NCI-H2081 (cell line): ENCODE measurements at regions not wholly inside any gene's neighbourhood (a gene's known extent, or its start where the extent isn't known, plus 50 kb on each side); places are given as distances from the start of the nearest gene placed in this dataset.
"Not testable (repeated sequence)": the region's sequence is repeated elsewhere in the genome, so short reads cannot be mapped to it uniquely, and the experiment has no call there.

Experiments used
- DNase-seq, 2 experiments: peaks; one replicate each; lab custom pipeline; 2025; lab: John Stamatoyannopoulos, UW

DNA sequence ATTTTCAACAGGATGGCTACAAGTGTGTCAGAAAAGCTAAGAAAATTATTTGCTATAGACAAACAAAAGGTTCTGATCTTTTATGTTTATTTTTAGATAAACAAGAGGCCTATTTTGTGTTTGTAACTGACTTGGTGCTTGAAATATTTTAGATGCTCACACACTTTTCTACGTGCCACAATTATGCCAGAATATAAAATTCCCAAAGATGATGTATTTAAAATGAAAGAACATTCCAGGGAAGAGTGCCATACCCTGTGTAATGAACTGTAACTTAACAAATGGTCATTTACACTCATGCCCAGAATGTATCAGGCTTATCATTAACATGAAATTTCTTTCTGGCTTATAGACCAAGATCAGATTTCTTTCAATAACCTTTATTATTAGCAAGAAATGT, 144.9 kb upstream of the MTPN start:
- no peak for DNase-seq

DNA sequence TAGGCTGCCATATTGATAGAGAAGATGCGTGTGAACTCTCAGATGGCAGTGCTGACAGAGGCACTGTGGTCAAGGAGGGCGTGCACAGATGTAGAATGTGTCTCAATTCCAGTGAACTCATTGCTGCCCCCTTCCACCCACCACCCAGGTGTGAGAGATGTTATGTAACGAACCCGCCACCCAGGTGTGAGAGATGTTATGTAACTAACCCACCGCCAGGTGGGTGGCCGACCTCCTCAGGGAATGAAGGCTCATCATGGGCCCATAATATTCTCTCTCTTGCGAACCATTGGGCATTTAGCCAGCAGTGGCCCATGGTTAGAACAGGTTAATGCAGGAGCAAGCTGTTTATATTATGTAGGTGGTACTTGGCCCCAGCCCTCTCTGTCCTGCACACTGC, 140.4 kb upstream of the MTPN start:
- no peak for DNase-seq

DNA sequence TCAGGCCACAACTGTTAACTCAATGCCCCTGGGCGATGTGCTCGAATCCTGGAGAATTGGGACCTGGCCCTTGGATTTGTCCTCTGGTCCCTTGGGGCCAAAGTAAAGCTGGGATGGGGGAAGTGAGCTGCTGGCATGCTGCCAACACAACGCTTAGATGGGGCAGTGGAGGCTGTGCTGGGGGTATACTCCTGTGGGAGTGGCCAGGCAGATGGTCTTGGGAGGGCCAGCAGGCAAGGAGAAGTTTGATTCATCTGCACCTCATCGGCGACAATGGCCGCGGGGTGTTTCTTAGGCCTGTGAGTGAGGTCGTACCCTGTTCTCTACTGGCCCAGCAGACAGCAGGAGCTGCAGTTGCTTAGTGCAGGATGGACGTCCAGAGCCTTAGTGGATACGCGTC, 139.0 kb upstream of the MTPN start:
- no peak for DNase-seq

DNA sequence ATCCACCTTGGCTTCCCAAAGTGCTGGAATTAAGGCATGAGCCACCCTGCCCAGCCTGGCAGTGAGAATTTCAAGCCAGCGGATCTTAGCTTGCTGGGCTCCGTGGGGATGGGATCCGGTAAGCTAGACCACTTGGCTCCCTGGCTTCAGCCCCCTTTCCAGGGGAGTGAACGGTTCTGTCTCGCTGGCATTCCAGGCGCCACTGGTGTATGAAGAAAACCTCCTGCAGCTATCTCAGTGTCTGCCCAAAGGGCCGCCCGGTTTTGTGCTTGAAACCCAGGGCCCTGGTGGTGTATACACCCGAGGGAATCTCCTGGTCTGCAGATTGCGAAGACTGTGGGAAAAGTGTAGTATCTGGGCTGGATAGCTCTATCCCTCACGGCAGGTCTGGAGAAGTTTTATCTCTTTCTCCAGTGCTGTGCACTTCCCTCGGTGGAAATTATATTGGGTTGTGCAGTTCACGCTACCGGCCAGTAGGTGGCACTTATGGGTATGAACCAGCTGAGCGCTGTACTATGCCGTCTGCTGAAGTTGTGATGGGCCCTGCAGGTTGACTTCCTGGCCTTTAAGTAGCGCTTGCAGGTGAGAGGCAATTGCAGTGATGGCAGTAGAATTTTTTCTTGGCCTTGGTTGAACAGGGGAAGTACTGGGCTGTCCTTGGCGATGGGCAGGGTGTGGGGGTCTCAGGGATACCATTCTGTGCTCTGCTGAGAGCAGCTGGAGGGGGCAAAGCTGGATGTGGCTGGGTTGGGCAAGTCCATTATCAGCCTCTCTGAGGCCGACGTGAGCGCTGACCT, 138.0 kb upstream of the MTPN start:
- DNase-seq: peak; percentile 39 to 48

DNA sequence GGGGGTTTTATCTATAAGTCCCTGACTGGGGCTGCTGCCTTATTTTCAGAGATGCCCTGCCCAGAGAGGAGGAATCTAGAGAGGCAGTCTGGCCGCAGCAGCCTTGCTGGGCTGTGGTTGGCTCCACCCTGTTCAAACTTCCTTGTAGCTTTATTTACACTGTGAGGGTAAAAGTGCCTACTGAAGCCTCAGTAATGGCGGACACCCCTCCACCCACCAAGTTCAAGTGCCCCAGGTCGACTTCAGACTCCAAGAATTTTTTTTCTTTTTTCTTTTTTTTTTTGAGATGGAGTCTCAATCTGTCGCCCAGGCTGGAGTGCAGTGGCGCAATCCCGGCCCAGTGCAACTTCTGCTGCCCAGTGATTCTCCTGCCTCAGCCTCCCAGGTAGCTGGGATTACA, 137.3 kb upstream of the MTPN start:
- not testable (repeated sequence) for DNase-seq

DNA sequence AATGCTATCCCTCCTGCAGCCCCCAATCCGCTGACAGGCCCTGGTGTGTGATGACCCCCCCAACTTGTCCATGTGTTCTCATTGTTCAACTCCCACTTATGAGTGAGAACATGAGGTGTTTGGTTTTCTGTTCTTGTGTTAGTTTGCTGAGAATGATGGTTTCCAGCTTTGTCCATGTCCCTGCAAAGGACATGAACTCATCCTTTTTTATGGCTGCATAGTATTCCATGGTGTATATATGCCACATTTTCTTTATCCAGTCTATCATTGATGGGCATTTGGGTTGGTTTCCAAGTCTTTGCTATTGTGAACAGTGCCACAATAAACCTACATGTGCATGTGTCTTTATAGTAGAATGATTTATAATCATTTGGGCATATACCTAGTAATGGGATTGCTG, 131.9 kb upstream of the MTPN start:
- DNase-seq: not testable (repeated sequence)

DNA sequence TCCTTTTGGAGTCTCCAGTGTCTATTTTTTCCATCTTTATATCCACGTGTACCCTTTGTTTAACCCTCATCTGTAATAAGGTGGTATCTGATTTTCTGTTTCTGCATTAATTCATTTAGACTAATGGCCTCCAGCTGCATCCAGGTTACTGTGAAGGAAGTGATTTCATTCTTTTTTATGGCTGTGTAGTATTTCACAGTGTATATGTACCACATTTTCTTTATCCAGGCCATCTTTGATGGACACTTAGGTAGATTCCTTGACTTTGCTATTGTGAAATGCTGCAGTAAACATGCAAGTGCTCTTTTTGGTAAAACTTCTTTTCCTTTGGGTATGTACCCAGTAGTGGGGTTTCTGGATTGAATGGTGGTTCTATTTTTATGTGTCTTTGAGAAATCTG, 128.0 kb upstream of the MTPN start:
- no peak for DNase-seq

DNA sequence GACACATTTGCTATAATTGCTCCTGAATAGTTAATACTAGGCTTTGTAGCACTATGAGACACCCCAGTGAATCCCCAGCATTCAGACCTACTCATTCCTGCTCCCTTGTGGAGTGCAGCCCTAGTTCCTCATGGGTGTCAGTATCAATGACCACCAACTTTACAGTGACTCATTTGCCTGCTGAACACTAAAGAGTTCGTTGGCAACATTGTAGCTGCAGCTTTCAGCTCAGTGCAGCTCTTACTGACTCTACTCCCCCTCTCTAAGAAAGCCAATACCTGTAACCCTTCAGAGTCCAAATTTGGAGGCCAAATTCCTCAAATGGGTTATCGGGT, 127.1 kb upstream of the MTPN start:
- no peak for DNase-seq

DNA sequence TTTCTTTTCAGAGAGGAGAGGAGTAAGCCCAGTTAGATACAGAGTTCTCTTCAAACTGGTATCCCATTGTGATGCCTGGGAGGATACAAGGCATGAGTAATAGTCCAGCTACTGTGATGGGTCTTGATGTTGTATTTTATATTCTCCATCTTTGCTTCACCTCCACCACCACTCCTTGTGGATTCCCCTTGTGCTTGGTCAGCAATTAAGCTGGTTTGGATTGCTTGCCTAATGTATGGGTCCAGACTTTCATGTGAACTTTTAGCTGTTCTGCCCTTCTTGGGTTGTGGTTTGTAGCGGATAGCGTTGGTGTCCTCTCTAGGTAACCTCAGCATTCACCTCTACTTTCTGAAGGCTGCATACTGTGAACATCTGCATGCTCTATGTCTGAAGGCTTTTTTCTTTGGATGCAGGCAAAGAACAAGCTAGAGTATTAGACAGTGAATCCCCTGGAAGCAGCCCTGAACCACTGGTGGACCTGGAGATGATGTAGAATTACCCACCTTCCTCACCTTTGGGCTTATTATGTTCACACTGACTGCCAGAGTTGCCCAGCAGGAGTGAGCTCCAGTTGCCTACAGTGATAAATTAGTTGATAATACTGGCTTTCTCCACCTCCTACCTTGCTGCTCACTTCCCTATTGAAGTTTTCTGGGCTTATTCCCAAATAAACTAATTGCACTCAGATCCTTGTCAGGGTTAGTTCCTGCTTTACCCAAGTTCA, 126.5 kb upstream of the MTPN start:
- DNase-seq: peak in 1 of 2 experiments; percentile 42

DNA sequence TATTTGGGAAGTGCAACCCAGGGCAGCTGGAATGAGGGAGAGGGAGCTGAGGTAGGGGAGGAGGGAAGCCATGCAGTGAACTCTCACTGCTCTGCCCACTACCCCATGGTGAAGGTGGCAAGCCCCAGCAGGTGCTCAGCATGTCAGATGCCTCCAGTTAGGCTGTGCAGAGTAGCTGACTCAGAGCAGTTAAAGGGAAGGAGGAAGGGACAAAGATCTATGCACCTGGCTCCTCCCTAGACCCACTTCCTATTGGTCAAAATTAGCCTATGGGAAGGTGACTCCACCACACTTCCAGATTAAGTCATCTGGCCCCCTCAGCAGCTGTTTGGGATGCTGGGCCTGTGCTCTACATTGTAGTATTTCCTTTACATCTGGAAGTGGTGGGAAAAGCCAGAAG, 125.7 kb upstream of the MTPN start:
- DNase-seq: no peak

DNA sequence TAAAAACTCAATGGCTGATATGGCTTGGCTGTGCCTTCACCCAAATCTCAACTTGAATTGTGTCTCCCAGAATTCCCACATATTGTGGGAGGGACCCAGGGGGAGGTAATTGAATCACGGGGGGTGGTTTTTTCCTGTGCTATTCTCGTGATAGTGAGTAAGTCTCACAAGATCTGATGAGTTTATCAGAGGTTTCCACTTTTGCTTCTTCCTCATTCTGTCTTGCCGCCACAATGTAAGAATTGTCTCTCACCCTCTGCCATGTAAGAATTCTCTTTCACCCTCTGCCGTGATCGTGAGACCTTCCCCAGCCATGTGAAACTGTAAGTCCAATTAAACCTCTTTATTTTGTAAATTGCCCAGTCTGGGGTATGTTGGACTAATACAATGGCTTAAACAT, 115.6 kb upstream of the MTPN start:
- not testable (repeated sequence) for DNase-seq

DNA sequence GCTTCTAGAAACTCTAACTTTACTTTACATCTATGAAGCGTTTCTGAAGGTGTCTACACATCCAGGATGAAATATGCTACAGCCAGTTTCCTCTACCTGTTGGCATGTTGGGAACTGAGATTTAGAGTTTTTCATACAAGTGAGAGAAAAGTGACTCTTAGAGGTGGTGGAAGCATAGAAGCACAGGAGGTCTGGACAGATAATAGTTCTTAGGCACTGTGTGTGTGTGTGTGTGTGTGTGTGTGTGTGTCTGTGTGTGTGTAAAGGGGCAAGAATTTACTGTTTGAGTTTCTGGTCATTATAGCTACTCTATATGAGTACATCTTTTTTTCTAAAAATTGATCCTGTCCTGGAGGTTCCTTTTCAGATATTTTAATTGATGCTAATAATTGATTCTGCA, 110.7 kb upstream of the MTPN start:
- DNase-seq: no peak

DNA sequence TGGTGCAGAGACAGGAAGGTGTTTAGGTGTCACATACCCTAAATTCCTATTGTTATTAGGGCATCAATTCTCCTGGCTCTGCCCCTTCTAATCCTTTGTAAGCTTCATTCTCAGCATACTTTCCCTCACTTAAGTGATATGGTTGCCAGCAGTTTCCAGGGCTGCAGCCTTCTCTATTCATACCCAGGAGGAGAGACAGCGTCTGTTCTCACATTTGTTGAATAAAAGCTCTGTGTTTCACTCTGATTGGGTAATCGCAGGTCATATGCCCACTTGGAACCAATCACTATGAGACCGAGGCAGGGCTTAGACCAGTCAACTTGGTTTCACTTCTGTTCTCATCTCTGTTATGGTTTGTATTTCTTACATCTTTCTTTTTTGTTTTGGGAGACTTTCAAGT, 109.6 kb upstream of the MTPN start:
- peak; percentile 10 to 30 for DNase-seq

DNA sequence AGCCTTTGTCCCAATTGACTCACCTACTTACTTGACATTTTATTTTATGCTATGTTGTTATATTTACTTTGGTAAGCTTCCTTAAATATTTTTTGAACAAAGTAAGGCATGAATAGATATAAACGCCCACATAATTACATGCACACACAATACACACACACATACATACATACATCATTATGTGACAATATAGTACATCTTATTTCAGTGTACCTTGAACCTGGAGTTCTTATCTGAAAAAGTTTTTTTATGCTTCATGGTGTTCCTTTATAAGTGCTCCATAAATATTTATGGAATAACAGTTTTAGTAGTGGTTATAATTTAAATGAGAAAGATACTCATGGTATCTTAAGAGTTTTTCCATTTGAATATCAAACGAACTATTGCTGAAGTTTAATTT, 102.8 kb upstream of the MTPN start:
- DNase-seq: no peak

DNA sequence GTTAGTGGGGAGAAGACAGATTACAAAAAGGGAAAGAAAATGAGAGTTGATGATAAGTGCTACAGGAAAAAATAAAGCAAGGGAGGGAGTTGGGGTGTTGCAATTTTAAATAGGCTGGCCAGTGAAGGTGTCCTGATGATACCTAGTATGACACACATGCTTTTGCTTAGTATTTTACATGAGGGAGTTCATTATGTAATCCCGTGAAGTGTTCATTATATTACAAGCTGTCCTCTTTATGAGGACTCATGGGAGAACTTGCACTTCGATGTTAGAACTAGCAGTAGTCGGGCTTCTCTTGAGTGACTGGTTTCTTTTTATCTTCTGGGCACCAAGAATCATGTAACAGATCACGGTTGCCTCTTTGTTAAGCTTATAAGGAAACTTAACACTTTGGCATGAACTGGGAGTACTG, 102.3 kb upstream of the MTPN start:
- no peak for DNase-seq

DNA sequence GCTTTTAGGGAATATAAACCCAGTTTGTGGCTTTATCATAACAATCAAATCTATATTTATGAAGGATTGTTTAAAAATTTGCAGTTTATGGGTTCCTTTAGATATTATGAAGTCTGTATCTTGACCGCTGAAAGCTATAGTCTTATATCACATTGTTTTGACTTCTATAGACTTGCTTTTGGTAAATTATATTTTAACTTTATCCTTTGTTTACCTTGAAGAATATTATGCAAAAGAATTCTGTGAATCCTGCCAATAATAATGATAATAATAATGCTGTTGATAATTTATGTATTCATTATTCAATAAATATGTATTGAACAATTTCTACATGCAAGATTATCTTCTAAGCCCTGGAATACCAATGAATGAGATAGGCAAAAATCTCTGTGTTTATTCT, 101.9 kb upstream of the MTPN start:
- DNase-seq: no peak

DNA sequence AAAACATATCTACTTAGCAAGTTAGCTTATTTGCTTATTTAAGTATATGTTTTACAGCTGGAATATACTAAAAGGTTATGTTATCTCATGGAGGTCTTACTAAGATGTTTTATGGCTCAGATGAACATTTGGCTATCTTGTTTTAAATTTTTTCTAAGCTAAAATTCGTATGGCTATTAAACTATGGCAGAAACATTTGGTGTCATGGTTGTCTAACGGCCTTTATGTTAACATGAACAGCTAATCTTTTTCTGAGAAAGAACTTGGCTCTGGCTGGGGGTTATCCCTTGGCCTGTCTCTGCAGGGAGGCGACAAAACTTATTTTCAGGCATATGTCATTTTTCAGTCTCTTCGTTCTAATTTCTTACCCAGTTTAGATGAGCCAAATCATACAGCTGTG, 101.5 kb upstream of the MTPN start:
- DNase-seq: no peak

DNA sequence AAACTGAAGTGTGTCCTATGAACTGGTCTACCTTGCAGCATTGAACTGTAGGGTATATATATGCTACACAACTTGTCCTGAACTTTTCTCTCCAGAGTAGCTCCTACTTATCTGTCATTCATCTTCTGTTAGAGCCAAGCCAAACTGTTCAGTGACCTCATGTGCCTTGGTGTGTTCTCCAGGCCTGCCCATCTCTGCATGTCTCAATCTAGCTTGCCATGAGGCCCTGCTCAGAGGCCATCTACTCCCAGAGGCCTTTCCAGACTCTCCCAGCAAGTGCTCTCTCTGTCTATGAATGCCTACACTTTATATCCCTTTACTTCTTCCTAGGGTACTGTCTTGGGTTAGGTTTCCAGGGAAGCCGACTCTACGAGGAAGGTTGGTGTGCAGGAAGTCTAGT, 99.8 kb upstream of the MTPN start:
- no peak for DNase-seq

DNA sequence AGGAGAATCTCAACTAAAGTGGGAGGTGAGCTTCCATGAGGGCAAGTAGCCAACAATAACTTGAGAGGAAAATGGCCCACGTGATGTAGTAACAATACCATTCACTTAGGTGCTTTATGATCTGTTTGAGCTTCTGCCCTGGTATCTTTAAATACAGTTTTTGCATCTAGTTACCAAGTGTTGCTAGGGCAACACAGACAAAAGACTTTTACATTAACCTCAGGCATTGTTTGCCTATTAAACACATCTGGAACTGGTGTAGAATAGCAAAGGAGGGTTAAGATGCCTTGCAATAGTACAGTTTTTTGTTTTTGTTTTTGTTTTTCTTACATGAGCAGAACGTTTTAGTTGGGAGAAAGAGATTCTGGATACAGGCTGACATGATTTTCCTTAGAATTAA, 97.7 kb upstream of the MTPN start:
- DNase-seq: peak; percentile 55 to 83

DNA sequence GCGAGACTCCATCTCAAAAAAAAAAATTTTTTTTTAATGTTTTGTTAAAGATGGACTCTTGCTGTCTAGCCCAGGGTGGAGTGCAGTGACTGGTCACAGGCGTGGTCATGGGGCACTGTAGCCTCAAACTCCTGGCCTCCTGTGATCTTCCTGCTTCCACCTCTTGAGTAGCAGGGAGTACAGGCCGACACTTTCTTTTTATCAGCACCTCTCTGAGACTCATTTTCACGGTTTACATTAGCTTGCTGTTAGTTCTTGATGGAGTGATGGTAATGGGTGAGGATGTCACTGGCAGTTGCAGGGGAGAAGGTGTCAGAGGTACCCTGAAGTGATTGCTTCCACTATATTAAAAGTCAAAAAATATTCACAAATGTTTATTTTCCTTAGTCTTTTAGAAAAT, 95.3 kb upstream of the MTPN start:
- DNase-seq: no peak

DNA sequence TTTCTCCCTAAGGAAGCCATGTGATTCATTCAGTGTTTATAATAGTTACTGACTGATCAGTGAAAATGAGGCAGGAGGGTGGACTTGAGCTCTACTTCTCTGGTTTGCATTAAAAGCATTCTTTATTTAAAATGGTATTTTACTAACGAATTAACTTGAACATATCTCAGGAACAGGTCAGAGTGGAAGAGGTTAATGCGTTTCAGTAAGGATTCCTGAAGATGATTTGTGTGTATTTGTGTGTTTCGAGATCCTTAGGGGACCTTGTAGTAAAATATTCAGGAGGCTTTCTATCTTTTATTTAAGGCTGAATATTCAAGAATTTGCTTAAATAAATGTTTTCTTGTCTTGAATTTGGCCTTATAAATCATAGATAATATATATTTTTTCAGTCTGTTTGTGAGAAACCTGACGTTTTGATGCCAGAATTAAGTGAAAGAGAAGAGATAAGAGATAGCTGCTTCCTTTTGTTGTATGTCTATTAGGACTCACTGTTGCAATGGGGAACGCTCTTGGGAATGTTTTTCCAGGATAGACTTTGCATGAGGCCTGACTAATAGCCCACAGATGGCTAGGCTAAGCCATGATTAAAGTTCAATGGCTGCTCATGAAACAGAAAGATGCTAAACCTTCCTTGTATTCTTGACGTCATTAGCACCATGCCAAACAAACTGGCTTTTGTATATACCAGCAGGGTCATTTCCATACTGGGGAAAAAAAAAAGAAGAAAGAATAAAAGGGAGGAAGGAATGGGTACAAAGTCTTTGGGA, 93.8 kb upstream of the MTPN start:
- no peak for DNase-seq

DNA sequence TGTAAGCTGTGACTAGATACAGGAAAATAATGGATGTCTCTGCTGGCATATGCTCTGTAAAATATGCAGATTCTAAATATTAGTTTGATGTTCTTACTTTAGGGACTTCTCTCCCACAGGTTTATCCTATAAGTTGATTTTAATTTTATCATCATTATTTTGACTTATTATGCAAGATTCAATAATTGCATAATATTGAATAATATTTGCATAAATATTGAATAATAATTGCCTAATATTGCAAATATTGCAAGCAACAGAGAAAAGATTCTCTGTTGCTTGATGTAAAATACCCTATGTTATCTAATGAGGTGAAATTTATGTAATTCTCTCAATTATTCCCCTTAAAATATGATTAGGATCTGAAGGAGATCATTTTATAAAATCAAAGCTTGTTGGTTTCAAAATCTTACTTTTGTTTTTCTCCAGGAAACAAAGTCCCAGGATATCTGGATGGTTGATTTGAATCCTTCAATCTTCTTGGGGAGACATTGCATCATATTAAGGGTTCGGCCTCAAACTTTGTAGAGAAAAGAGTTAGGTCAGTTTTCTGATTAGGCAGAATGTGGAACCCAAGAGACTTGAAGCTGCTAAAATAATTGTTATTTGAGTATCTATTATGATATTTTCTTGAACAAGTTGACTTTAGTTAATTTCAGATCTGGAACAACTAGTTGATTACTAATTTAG, 92.8 kb upstream of the MTPN start:
- no peak for DNase-seq

DNA sequence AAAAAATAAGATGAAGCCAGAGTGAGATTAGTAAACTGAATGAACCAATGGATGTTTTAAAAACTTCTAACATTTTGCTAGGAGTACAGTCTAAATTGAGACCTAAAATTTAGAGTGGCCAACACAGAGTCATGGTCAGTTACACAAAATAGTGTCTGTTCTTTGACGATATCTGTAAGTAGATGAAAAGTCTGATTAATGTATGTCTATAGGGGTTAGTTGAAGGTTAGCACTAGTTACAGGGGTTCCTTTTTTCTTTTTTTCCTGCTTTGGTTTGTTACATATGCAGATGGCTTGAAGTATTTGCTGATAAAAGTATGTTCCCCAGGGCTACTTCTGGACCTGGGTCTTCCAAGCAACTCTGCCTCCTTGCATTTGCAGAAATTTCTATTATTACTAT, 90.1 kb upstream of the MTPN start:
- DNase-seq: no peak
